ENCODE measurements at regions not wholly inside any gene's neighbourhood (a gene's known extent, or its start where the extent isn't known, plus 50 kb on each side); places are given as distances from the start of the nearest gene placed in this dataset.

DNA sequence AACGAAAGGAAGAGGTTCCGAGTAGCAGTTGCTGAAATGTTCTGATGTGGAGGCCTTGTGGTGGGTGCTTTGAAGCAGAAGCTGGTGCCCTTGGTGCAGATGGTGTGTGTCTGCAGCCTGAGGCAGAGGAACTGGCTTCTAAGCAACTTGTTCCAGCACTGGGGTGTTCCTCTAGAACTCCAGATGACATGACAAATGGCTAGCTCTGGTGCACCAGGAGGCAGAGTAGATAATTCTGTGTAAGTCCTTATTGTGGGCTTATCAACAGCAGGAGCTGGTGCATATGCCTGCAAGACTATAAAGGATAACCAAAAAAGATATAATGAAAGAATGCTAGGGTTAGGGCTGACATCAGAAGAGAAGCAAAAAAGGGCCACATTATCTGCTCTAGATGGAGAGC, 76.5 kb downstream of the ARL5B start:
- peaks cover 11% of the 10 kb centered on the region for H3K9me3 Mint-ChIP-seq
- H3K27me3 Mint-ChIP-seq: no peaks in the 10 kb centered on the region
- no peak overlapping the region for H3K27ac Mint-ChIP-seq
- H3K4me3 Mint-ChIP-seq: no peak overlapping the region
- H3K36me3 Mint-ChIP-seq (ENCODE audit: low read depth): no peaks in the 10 kb centered on the region
- no peaks in the 10 kb centered on the region for H3K4me1 Mint-ChIP-seq (ENCODE audit: low read depth)
- intact Hi-C loops (cut with micrococcal nuclease): no loop called here

DNA sequence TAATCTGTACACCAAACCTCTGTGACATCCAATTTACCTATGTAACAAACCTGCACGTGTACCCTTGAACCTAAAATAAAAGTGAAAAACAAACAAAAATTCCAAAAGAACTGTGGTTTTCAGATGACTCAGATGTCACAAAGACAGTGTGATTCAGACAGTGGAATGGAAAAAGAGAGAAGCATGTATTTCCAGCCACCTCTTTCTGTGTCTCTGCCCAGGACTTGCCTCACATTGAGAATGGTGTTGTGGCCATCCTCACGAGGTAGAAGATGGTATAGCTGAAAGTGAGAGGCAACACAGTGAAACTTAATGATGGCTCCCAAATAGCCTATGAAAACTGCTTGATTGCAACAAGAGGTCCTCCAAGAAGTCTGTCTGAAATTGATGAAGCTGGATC, 78.0 kb downstream of the ARL5B start:
- no peaks in the 10 kb centered on the region for H3K4me1 Mint-ChIP-seq (ENCODE audit: low read depth)
- no peak overlapping the region for H3K4me3 Mint-ChIP-seq
- no peaks in the 10 kb centered on the region for H3K36me3 Mint-ChIP-seq (ENCODE audit: low read depth)
- peaks cover 11% of the 10 kb centered on the region for H3K9me3 Mint-ChIP-seq
- no peak overlapping the region for H3K27ac Mint-ChIP-seq
- intact Hi-C loops (cut with micrococcal nuclease): no loop called here
- H3K27me3 Mint-ChIP-seq: no peaks in the 10 kb centered on the region

DNA sequence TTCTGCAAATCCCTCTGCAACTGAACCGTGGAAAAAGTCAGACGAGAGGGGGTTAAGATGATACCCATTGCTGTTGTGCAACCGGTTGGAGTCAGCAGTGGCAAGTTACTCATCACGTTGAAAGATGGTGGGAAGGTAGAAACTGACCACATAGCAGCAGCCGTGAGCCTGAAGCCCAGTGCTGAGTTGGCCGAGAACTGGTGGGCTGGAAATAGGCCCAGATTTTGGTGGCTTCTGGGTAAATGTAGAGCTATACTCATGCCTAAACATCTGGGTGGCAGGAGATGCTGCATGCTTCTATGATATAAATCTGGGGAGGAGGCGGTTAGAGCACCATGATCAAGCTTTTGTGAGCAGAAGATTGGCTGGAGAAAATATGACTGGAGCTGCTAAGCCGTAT, 78.6 kb downstream of the ARL5B start:
- Mint-ChIP-seq H3K4me1 (ENCODE audit: low read depth) (no peaks in the 10 kb centered on the region), H3K27me3 (no peaks in the 10 kb centered on the region), H3K9me3 (peaks cover 11% of the 10 kb centered on the region), H3K36me3 (ENCODE audit: low read depth) (no peaks in the 10 kb centered on the region), H3K4me3 (no peak overlapping the region), H3K27ac (no peak overlapping the region)
- intact Hi-C loops (cut with micrococcal nuclease): no loop called here

- H3K9me3 Mint-ChIP-seq: peaks cover 13% of the 10 kb centered on the region
- H3K36me3 Mint-ChIP-seq (ENCODE audit: low read depth): no peaks in the 10 kb centered on the region
- intact Hi-C loops (cut with micrococcal nuclease): no loop called here
- no peak overlapping the region for H3K27ac Mint-ChIP-seq
- H3K4me1 Mint-ChIP-seq (ENCODE audit: low read depth): no peaks in the 10 kb centered on the region
- no peak overlapping the region for H3K4me3 Mint-ChIP-seq
- H3K27me3 Mint-ChIP-seq: no peaks in the 10 kb centered on the region
Measured at GRCh38 chr10:18738835-18739234, 79.6 kb downstream of the ARL5B start.

GRCh38 chr10:18743926-18744325, 84.7 kb downstream of the ARL5B start:
- intact Hi-C loops (cut with micrococcal nuclease): no loop called here
- H3K27me3 Mint-ChIP-seq: no peaks in the 10 kb centered on the region

GRCh38 chr10:18753312-18753895, 94.2 kb downstream of the ARL5B start:
- no peak overlapping the region for H3K4me3 Mint-ChIP-seq
- H3K9me3 Mint-ChIP-seq: peaks cover 9% of the 10 kb centered on the region
- H3K36me3 Mint-ChIP-seq (ENCODE audit: low read depth): no peaks in the 10 kb centered on the region
- no peak overlapping the region for H3K27ac Mint-ChIP-seq
- intact Hi-C loops (cut with micrococcal nuclease): no loop called here
- H3K27me3 Mint-ChIP-seq: no peaks in the 10 kb centered on the region
- H3K4me1 Mint-ChIP-seq (ENCODE audit: low read depth): no peaks in the 10 kb centered on the region

More at GRCh38 chr10:18743926-18744325, 84.7 kb downstream of the ARL5B start:
- Mint-ChIP-seq H3K4me3 (no peak overlapping the region), H3K36me3 (ENCODE audit: low read depth) (no peaks in the 10 kb centered on the region), H3K4me1 (ENCODE audit: low read depth) (no peaks in the 10 kb centered on the region), H3K27ac (no peak overlapping the region), H3K9me3 (peaks cover 12% of the 10 kb centered on the region)

DNA sequence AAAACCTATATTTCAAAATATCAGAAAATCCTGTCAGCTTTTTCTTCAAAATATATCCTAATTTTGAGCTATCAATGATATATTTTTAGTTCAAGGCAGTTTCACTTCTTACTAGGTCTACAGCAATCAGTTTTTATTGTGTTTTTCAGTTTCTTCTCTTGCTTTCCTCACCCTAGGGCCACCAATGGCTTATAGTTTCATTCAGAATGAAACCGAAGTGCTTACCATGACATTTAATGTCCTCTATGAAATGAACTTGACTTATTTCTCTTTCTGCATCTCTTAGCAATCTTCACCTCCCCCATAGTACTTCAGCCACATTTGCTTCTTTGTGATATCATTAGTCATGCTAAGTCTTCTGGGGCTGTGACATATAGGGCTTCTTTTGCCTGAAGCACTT, 100.3 kb downstream of the ARL5B start:
- Mint-ChIP-seq H3K27me3 (no peaks in the 10 kb centered on the region), H3K4me1 (ENCODE audit: low read depth) (no peaks in the 10 kb centered on the region), H3K36me3 (ENCODE audit: low read depth) (no peaks in the 10 kb centered on the region), H3K9me3 (peaks cover 17% of the 10 kb centered on the region), H3K27ac (no peak overlapping the region), H3K4me3 (no peak overlapping the region)
- intact Hi-C loops (cut with micrococcal nuclease): no loop called here

GRCh38 chr10:18760836-18761235, 101.6 kb downstream of the ARL5B start:
- Mint-ChIP-seq H3K27ac (no peak overlapping the region), H3K9me3 (peaks cover 18% of the 10 kb centered on the region), H3K4me3 (no peak overlapping the region), H3K27me3 (no peaks in the 10 kb centered on the region), H3K4me1 (ENCODE audit: low read depth) (no peaks in the 10 kb centered on the region), H3K36me3 (ENCODE audit: low read depth) (no peaks in the 10 kb centered on the region)
- intact Hi-C loops (cut with micrococcal nuclease): no loop called here

DNA sequence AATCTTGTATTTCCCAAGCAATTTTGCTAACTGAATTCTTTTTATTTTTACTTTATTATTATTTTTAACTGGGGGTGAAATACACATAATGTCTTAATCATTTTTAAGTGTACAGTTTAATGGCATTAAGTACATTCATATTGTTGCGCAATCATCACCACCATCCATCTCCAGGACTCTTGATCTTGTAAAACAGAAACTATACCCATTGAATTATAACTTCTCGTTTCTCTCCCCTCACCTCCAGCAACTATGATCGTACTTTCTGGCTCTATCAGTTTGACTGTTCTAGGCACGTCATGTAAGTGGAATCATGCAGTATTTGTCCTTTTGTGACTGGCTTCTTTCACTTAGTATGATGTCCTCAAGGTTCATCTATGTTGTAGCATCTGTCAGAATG, 108.8 kb downstream of the ARL5B start:
- Mint-ChIP-seq H3K4me1 (ENCODE audit: low read depth) (no peaks in the 10 kb centered on the region), H3K27ac (no peak overlapping the region), H3K4me3 (no peak overlapping the region), H3K9me3 (peaks cover 29% of the 10 kb centered on the region), H3K36me3 (ENCODE audit: low read depth) (no peaks in the 10 kb centered on the region), H3K27me3 (no peaks in the 10 kb centered on the region)
- intact Hi-C loops (cut with micrococcal nuclease): no loop called here

DNA sequence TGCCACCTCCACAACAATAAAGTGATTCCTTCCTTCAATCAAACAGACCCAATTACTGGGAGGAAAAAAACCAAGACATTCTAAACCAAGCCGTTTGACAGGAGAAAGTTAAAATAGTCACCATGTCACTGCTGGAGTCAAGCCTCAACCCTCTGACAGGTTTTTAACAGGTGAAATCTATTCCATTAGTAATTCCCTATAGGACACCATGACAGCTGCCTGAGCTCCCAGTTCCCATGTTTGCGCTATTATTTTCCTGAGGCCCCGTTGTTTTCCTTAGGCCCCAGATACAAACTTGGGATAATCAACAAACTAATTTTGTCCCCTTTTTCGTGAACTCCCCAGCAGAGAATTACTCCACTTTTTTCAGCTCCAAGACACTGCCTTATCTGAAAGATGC, 113.9 kb downstream of the ARL5B start:
- peaks cover 12% of the 10 kb centered on the region for H3K9me3 Mint-ChIP-seq
- no peaks in the 10 kb centered on the region for H3K36me3 Mint-ChIP-seq (ENCODE audit: low read depth)
- H3K4me3 Mint-ChIP-seq: no peak overlapping the region
- H3K27ac Mint-ChIP-seq: no peak overlapping the region
- intact Hi-C loops (cut with micrococcal nuclease): no loop called here
- no peaks in the 10 kb centered on the region for H3K27me3 Mint-ChIP-seq
- H3K4me1 Mint-ChIP-seq (ENCODE audit: low read depth): no peaks in the 10 kb centered on the region

DNA sequence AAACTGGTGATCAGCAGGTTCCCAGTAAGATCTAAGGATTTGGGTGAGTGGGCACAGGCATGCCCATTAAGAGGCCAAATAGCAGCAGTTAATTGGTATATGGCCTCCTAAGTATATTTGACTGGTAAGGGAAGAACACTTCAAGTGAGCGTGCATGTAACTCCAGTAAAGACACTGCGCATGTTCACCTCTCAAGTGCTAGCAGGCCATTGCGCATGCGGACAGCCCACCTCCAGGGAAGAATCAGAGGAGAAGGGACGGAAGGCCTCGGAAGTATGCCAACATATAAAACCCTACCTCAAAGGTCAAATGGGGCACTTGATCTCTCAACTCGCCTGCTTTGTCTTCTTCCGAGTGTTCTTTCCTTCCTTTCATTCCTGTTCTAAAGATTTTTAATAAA, 118.0 kb downstream of the ARL5B start:
- H3K27me3 Mint-ChIP-seq: no peaks in the 10 kb centered on the region
- no peak overlapping the region for H3K4me3 Mint-ChIP-seq
- no peaks in the 10 kb centered on the region for H3K36me3 Mint-ChIP-seq (ENCODE audit: low read depth)
- intact Hi-C loops (cut with micrococcal nuclease): no loop called here
- H3K27ac Mint-ChIP-seq: no peak overlapping the region
- H3K9me3 Mint-ChIP-seq: no peaks in the 10 kb centered on the region
- no peaks in the 10 kb centered on the region for H3K4me1 Mint-ChIP-seq (ENCODE audit: low read depth)

GRCh38 chr10:18786478-18786877, 127.2 kb downstream of the ARL5B start:
- Mint-ChIP-seq H3K27me3 (no peaks in the 10 kb centered on the region), H3K4me1 (ENCODE audit: low read depth) (no peaks in the 10 kb centered on the region), H3K4me3 (no peak overlapping the region), H3K9me3 (peaks cover 31% of the 10 kb centered on the region), H3K36me3 (ENCODE audit: low read depth) (no peaks in the 10 kb centered on the region), H3K27ac (no peak overlapping the region)
- intact Hi-C loops (cut with micrococcal nuclease): no loop called here

- H3K27ac Mint-ChIP-seq: no peak overlapping the region
- intact Hi-C loops (cut with micrococcal nuclease): no loop called here
- peaks cover 36% of the 10 kb centered on the region for H3K9me3 Mint-ChIP-seq
- no peak overlapping the region for H3K4me3 Mint-ChIP-seq
- no peaks in the 10 kb centered on the region for H3K36me3 Mint-ChIP-seq (ENCODE audit: low read depth)
- no peaks in the 10 kb centered on the region for H3K4me1 Mint-ChIP-seq (ENCODE audit: low read depth)
- H3K27me3 Mint-ChIP-seq: no peaks in the 10 kb centered on the region
Measured at GRCh38 chr10:18793951-18794350, 134.7 kb downstream of the ARL5B start.

DNA sequence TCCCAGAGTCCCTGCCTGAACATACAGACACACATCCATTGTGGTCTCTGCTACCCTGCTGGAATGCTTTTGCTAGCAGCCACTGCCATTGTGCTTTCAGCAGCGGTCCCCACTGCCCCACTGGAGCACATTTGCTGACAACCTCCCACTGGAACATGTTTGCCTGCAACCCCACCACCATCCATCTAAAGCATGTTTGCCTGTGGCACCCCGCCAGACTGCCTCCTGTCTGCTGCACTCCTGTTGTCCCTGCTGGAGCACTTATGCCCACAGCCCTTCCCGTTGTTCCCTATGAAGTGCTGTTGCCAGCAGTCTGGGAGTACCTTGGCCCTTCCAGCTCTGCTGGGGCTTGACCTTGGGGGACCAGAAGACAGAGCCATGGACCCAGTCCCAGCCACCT, 136.3 kb downstream of the ARL5B start:
- intact Hi-C loops (cut with micrococcal nuclease): no loop called here

DNA sequence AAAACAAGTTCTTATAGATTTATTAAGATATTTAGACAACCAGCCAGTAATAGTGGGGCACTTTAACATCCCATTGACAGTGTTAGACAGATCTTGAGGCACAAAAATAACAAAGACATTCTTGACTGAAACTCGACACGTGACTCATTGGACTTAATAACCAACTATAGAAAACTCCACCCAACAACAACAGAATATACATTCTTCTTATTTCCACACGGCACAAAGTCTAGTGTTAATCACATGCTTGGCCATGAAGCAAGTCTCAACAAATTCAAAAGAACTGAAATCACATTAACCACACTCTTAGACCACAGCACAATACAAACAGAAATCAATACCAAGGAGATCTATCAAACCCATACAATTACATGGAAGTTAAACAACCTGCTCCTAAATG, 138.1 kb downstream of the ARL5B start:
- no peaks in the 10 kb centered on the region for H3K36me3 Mint-ChIP-seq (ENCODE audit: low read depth)
- no peak overlapping the region for H3K27ac Mint-ChIP-seq
- no peak overlapping the region for H3K4me3 Mint-ChIP-seq
- no peaks in the 10 kb centered on the region for H3K27me3 Mint-ChIP-seq
- peaks cover 20% of the 10 kb centered on the region for H3K9me3 Mint-ChIP-seq
- intact Hi-C loops (cut with micrococcal nuclease): no loop called here
- no peaks in the 10 kb centered on the region for H3K4me1 Mint-ChIP-seq (ENCODE audit: low read depth)

More for the DNA sequence above, 136.3 kb downstream of the ARL5B start:
- H3K4me3 Mint-ChIP-seq: no peak overlapping the region
- no peaks in the 10 kb centered on the region for H3K4me1 Mint-ChIP-seq (ENCODE audit: low read depth)
- peaks cover 20% of the 10 kb centered on the region for H3K9me3 Mint-ChIP-seq
- no peak overlapping the region for H3K27ac Mint-ChIP-seq
- H3K27me3 Mint-ChIP-seq: no peaks in the 10 kb centered on the region
- H3K36me3 Mint-ChIP-seq (ENCODE audit: low read depth): no peaks in the 10 kb centered on the region
